ENCODE measurements at regions not wholly inside any gene's neighbourhood (a gene's known extent, or its start where the extent isn't known, plus 50 kb on each side); places are given as distances from the start of the nearest gene placed in this dataset.
"Not testable (repeated sequence)": the region's sequence is repeated elsewhere in the genome, so short reads cannot be mapped to it uniquely, and the experiment has no call there.

DNA sequence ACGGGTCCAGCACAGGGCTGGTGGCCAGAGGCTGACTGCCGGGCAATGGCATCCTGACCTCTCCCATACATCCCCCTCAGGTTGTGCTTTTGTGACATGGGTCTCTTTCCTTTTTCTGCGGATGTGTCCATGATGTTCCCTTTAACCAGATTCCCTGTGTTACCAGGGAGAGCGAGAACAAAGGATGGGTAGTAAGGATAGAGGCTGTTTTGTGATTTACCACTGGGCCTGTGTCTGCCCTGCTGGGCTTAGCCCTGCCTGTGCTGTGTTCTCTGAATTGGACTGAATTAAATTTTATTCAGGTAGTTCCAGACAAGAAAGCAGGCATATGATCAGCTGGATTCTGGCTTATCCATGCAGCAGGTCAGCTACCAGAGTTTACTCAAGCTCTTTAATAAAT lies 301.6 kb downstream of the RWDD3 start:
- TF ChIP-seq, protein P1, sequence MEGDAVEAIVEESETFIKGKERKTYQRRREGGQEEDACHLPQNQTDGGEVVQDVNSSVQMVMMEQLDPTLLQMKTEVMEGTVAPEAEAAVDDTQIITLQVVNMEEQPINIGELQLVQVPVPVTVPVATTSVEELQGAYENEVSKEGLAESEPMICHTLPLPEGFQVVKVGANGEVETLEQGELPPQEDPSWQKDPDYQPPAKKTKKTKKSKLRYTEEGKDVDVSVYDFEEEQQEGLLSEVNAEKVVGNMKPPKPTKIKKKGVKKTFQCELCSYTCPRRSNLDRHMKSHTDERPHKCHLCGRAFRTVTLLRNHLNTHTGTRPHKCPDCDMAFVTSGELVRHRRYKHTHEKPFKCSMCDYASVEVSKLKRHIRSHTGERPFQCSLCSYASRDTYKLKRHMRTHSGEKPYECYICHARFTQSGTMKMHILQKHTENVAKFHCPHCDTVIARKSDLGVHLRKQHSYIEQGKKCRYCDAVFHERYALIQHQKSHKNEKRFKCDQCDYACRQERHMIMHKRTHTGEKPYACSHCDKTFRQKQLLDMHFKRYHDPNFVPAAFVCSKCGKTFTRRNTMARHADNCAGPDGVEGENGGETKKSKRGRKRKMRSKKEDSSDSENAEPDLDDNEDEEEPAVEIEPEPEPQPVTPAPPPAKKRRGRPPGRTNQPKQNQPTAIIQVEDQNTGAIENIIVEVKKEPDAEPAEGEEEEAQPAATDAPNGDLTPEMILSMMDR (IDR thresholded peaks at IDR 0.05; ENCODE audit: extremely low read depth, missing control alignments), result no peak

DNA sequence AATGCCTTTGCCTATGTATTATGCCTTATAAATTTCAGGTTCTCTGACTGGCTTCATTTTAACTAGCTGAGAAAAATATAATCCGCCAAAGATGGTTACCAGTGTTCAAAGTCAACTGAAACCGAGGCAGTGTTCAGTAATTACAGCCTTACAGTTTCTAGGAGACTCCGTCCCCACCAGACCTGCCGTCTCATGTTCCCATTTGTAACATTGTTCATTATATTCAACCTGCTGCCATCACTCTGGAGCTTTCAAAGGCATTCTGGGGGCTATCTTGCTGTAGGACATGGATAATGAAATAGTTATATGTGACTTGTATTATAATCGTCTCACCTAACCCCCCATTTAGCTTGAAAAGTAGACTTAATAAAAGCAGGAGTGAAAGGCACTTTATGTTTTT lies 302.5 kb downstream of the RWDD3 start:
- TF ChIP-seq, protein P1 (IDR thresholded peaks at IDR 0.05; ENCODE audit: extremely low read depth, missing control alignments), result no peak
- DNase-seq (ENCODE audit: low spot score), result no peak

More for the DNA sequence above, 301.6 kb downstream of the RWDD3 start:
- no peak for DNase-seq (ENCODE audit: low spot score)

DNA sequence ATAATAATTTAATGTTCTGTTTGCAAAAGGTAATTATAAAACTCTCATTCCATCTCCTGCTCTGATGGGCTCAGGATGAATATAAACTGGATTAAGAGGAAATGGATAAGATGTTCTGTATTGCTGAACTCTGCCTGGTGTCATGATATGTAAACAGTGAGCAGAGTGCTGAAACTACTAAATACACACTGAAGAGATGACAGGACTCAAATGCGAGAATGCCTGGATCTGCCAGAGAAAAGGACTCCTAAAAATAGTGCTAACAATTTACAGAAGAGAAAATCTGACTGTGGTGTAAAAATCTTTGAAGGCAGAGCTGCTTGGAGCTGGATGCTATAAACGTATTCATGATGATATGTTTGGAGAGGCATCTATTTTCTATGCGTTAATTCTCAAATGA lies 303.2 kb downstream of the RWDD3 start:
- no peak for DNase-seq (ENCODE audit: low spot score)
- TF ChIP-seq, protein P1 (IDR thresholded peaks at IDR 0.05; ENCODE audit: extremely low read depth, missing control alignments), result no peak

DNA sequence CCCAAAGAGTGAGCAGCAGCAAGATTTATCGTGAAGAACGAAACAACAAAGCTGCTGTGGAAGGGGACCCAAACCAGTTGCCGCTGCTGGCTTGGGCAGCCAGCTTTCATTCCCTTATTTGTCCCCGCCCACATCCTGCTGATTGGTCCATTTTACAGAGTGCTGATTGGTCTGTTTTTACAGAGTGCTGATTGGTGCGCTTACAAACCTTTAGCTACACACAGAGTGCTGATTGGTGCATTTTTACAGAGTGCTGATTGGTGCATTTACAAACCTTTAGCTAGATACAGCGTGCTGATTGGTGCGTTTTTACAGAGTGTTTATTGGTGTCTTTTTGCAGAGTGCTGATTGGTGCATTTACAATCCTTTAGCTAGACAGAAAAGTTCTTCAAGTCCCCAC lies 304.2 kb downstream of the RWDD3 start:
- not testable (repeated sequence) for DNase-seq (ENCODE audit: low spot score)

DNA sequence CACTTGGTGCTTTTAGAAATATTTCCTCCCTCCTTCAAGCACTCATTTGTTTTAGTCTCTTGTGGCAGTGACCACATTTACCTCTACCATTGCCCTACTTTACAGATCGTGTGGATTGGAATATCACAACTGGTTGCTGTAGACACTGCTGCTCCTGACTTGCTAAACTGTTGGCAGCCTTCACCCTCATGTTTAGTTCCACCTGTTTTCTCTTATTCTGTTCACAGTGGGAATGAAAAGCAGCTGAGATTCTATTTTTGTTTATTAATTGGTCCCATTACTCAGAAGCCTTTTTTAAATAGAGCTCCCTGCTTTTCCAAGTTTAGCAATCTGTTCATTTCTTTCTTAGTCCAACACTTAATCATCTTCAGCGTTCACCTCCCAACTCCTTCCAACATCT lies 308.9 kb downstream of the RWDD3 start:
- no peak for DNase-seq (ENCODE audit: low spot score)
- TF ChIP-seq, protein P1 (IDR thresholded peaks at IDR 0.05; ENCODE audit: extremely low read depth, missing control alignments), result no peak

DNA sequence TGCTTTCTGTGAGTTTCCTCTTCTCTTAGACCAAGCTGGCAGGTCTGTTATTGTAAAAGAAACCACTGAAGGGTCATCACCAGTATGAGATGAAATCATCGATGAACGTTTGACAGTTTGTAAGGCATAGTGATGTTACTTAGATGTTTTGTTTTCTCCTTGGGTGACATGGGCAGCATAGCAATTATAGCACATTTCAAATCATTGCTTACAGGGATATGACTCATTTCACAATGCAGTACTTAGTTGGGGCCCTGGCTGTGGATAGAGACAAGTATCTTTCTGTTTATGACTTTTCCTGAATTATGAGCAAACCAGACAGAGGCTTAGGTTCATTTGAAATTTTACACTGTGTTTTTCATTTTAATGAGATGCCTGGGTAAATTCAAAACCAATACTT lies 313.0 kb downstream of the RWDD3 start:
- TF ChIP-seq, protein P1 (IDR thresholded peaks at IDR 0.05; ENCODE audit: extremely low read depth, missing control alignments), result no peak

DNA sequence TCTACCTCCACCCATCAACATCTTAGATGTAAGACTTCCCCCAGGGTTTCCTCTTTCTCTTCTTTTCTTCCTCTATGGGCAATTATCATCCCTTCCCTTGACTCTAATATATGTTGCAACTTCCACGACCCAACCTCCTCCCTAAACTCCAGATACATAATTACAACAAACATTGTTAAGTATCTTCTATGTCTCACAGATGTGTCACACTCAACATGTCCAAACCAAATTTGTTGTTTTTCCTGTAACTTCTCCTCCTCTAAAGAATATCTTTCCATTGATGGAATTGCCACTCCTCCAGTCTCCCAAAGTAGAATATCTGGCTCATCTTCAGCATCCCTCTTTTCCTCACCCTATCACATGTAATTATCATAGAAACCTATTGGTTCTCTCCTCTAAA lies 314.2 kb downstream of the RWDD3 start:
- DNase-seq (ENCODE audit: low spot score), result no peak
- TF ChIP-seq, protein P1 (IDR thresholded peaks at IDR 0.05; ENCODE audit: extremely low read depth, missing control alignments), result no peak

More for the DNA sequence above, 313.0 kb downstream of the RWDD3 start:
- DNase-seq (ENCODE audit: low spot score), result no peak

DNA sequence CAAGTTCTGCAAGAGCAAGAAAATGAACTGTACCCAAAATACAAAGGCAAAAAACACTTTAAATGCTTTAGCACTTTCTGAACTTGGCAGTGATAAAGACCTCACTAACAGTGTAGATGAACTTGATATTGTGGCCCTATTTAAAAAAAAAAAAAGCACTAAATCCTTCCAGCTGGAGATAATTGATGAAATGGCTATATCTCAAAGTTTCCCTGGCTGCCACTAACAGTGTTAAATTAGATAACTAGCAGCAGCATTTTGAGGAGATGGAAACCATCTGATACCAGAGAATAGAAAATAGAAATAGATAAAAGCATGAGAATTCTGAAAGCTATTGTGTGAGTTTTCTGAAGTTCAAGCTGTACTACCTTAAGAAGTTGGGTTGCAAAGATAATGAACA lies 317.2 kb downstream of the RWDD3 start:
- TF ChIP-seq, protein P1 (IDR thresholded peaks at IDR 0.05; ENCODE audit: extremely low read depth, missing control alignments), result no peak

More for the DNA sequence above, 317.2 kb downstream of the RWDD3 start:
- DNase-seq (ENCODE audit: low spot score), result no peak

Measured in GM20000 (cell line).